ENCODE measurements at regions not wholly inside any gene's neighbourhood (a gene's known extent, or its start where the extent isn't known, plus 50 kb on each side); places are given as distances from the start of the nearest gene placed in this dataset.
"Not testable (repeated sequence)": the region's sequence is repeated elsewhere in the genome, so short reads cannot be mapped to it uniquely, and the experiment has no call there.

DNA sequence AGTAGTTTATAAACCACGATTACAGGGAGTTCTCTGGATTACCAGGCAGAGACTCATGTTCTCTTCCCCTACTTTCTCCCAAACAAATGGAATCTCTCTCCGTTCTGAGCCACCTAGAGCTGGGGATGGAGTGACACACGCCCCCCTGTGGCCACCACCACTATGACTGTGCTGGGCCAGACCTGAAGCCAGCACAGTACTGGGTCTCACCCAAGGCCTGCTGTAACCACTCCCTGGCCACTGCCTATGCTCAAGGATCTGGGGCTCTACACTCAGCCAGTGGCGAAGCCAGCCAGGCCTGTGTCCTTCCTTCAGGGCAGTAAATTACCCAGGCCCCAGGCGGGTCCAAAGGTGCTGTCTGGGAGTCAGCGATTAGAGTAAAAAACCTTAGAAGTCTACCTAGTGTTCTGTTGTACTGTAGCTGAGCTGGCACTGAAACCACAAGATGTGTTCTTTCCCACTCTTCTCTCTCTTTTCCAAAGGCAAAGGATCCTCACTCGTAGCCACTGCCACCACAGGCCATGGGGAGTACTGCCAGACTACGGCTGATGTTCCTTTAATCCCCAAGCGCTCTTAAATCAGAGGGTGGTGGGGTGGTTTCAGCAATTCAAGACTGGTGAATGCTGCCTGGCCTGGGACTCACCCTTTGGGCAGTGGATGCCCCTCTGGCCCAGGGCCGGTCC is 412.2 kb upstream of the ARX start:
- no peaks in the 10 kb centered on the region for H3K36me3 ChIP-seq (ENCODE audit: control insufficient read depth in 2 of 2, insufficient read depth in 1 of 2, low read length in 2 of 2)
- POLR2A ChIA-PET = no interaction called here
- TF ChIP-seq ZBTB21 (tag by site-specific recombination; IDR thresholded peaks at IDR 0.05) (no peak), GLIS1 (tag by site-specific recombination; IDR thresholded peaks at IDR 0.05) (no peak), RBAK (tag by site-specific recombination; IDR thresholded peaks at IDR 0.05) (no peak), ZNF530 (tag by site-specific recombination; IDR thresholded peaks at IDR 0.05; ENCODE audit: low read depth) (no peak), TCF7L2 (IDR thresholded peaks at IDR 0.05; ENCODE audit: borderline replicate concordance, low read depth, low read length) (no peak), ZNF785 (tag by site-specific recombination; IDR thresholded peaks at IDR 0.05) (no peak), IKZF3 (tag by site-specific recombination; IDR thresholded peaks at IDR 0.05) (no peak), ZNF121 (tag by site-specific recombination; IDR thresholded peaks at IDR 0.05) (no peak), ZNF473 (tag by site-specific recombination; IDR thresholded peaks at IDR 0.05) (no peak), ZNF48 (tag by site-specific recombination; IDR thresholded peaks at IDR 0.05) (no peak), ZNF600 (tag by site-specific recombination; IDR thresholded peaks at IDR 0.05) (no peak), KLF9 (tag by site-specific recombination; IDR thresholded peaks at IDR 0.05; ENCODE audit: low read depth) (no peak)
- TF ChIP-seq, protein P1, sequence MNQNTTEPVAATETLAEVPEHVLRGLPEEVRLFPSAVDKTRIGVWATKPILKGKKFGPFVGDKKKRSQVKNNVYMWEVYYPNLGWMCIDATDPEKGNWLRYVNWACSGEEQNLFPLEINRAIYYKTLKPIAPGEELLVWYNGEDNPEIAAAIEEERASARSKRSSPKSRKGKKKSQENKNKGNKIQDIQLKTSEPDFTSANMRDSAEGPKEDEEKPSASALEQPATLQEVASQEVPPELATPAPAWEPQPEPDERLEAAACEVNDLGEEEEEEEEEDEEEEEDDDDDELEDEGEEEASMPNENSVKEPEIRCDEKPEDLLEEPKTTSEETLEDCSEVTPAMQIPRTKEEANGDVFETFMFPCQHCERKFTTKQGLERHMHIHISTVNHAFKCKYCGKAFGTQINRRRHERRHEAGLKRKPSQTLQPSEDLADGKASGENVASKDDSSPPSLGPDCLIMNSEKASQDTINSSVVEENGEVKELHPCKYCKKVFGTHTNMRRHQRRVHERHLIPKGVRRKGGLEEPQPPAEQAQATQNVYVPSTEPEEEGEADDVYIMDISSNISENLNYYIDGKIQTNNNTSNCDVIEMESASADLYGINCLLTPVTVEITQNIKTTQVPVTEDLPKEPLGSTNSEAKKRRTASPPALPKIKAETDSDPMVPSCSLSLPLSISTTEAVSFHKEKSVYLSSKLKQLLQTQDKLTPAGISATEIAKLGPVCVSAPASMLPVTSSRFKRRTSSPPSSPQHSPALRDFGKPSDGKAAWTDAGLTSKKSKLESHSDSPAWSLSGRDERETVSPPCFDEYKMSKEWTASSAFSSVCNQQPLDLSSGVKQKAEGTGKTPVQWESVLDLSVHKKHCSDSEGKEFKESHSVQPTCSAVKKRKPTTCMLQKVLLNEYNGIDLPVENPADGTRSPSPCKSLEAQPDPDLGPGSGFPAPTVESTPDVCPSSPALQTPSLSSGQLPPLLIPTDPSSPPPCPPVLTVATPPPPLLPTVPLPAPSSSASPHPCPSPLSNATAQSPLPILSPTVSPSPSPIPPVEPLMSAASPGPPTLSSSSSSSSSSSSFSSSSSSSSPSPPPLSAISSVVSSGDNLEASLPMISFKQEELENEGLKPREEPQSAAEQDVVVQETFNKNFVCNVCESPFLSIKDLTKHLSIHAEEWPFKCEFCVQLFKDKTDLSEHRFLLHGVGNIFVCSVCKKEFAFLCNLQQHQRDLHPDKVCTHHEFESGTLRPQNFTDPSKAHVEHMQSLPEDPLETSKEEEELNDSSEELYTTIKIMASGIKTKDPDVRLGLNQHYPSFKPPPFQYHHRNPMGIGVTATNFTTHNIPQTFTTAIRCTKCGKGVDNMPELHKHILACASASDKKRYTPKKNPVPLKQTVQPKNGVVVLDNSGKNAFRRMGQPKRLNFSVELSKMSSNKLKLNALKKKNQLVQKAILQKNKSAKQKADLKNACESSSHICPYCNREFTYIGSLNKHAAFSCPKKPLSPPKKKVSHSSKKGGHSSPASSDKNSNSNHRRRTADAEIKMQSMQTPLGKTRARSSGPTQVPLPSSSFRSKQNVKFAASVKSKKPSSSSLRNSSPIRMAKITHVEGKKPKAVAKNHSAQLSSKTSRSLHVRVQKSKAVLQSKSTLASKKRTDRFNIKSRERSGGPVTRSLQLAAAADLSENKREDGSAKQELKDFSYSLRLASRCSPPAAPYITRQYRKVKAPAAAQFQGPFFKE (tag by site-specific recombination; IDR thresholded peaks at IDR 0.05; ENCODE audit: borderline replicate concordance) = no peak
- TF ChIP-seq, protein P2, sequence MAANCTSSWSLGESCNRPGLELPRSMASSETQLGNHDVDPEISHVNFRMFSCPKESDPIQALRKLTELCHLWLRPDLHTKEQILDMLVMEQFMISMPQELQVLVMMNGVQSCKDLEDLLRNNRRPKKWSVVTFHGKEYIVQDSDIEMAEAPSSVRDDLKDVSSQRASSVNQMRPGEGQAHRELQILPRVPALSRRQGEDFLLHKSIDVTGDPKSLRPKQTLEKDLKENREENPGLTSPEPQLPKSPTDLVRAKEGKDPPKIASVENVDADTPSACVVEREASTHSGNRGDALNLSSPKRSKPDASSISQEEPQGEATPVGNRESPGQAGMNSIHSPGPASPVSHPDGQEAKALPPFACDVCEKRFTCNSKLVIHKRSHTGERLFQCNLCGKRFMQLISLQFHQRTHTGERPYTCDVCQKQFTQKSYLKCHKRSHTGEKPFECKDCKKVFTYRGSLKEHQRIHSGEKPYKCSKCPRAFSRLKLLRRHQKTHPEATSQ (tag by site-specific recombination; IDR thresholded peaks at IDR 0.05) = no peak
- no peaks in the 10 kb centered on the region for H3K4me1 ChIP-seq (ENCODE audit: control insufficient read depth, insufficient read depth, low read length)
- H3K4me3 ChIP-seq (ENCODE audit: low read depth, low read length) = no peak overlapping the region
- H3K27ac ChIP-seq (ENCODE audit: extremely low read depth, low read depth, low read length) = no peak overlapping the region
- H3K9me3 ChIP-seq (ENCODE audit: control insufficient read depth, insufficient read depth, low read depth, low read length) = no peaks in the 10 kb centered on the region
- CTCF ChIA-PET = interaction anchor here (0.7 kb wide), 1 partner anchor 293 kb away, joined by 3 read pairs; no protein-coding TSS in a partner anchor

DNA sequence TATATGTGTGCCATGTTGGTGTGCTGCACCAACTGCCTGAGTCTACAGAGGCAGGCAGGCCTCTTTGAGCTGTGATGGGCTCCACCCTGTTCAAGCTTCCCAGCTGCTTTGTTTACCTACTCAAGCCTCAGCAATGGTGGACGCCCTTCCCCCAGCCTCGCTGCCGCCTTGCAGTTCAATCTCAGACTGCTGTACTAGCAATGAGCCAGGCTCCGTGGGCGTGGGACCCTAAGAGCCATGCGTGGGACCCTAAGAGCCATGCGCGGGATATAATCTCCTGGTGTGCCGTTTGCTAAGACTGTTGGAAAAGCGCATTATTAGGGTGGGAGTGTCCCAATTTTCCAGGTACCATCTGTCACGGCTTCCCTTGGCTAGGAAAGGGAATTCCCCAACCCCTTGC is 388.4 kb upstream of the ARX start:
- H3K27ac ChIP-seq (ENCODE audit: extremely low read depth, low read depth, low read length); H3K9me3 ChIP-seq (ENCODE audit: control insufficient read depth, insufficient read depth, low read depth, low read length); POLR2A ChIA-PET; H3K36me3 ChIP-seq (ENCODE audit: control insufficient read depth in 2 of 2, insufficient read depth in 1 of 2, low read length in 2 of 2); CTCF ChIA-PET; H3K4me3 ChIP-seq (ENCODE audit: low read depth, low read length); H3K4me1 ChIP-seq (ENCODE audit: control insufficient read depth, insufficient read depth, low read length): not testable (repeated sequence)

DNA sequence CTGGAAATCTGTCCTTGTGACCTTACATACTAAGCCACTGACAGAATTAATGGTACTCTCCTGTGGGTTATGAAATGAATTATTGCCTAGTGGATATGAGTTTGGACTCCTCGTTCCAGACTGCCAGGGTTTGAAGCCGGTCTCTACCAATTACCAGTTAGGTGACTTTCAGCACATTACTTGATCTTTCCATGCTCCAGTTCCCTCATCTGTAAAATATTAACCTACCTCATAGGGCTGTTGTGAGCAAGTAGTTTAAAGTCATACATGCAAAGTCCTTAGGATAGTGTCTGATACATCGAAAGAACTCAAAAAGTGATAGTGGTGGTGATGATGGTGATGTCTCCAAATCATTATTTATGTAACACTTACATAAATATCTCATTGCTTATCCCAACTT is 373.5 kb upstream of the ARX start:
- Histone ChIP-seq H3K4me3 (ENCODE audit: low read depth, low read length) (no peak overlapping the region), H3K4me1 (ENCODE audit: control insufficient read depth, insufficient read depth, low read length) (no peaks in the 10 kb centered on the region), H3K27ac (ENCODE audit: extremely low read depth, low read depth, low read length) (no peak overlapping the region), H3K9me3 (ENCODE audit: control insufficient read depth, insufficient read depth, low read depth, low read length) (peaks cover 2% of the 10 kb centered on the region; the same call in 1 of the 2 replicates), H3K36me3 (ENCODE audit: control insufficient read depth in 2 of 2, insufficient read depth in 1 of 2, low read length in 2 of 2) (no peaks in the 10 kb centered on the region)
- ChIA-PET POLR2A (no interaction called here), CTCF (no interaction called here)
- TF ChIP-seq, protein P3, sequence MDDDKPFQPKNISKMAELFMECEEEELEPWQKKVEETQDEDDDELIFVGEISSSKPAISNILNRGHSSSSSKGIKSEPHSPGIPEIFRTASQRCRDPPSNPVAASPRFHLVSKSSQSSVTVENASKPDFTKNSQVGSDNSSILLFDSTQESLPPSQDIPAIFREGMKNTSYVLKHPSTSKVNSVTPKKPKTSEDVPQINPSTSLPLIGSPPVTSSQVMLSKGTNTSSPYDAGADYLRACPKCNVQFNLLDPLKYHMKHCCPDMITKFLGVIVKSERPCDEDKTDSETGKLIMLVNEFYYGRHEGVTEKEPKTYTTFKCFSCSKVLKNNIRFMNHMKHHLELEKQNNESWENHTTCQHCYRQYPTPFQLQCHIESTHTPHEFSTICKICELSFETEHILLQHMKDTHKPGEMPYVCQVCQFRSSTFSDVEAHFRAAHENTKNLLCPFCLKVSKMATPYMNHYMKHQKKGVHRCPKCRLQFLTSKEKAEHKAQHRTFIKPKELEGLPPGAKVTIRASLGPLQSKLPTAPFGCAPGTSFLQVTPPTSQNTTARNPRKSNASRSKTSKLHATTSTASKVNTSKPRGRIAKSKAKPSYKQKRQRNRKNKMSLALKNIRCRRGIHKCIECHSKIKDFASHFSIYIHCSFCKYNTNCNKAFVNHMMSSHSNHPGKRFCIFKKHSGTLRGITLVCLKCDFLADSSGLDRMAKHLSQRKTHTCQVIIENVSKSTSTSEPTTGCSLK (tag by site-specific recombination; IDR thresholded peaks at IDR 0.05) = no peak
- no peak for TF ChIP-seq ZNF513 (tag by site-specific recombination; IDR thresholded peaks at IDR 0.05)
- TF ChIP-seq ZNF560 (tag by site-specific recombination; IDR thresholded peaks at IDR 0.05; ENCODE audit: borderline replicate concordance) = no peak
- TF ChIP-seq KLF1 (tag by site-specific recombination; IDR thresholded peaks at IDR 0.05) = no peak
- TF ChIP-seq GFI1B (tag by site-specific recombination; IDR thresholded peaks at IDR 0.05) = no peak
- no peak for TF ChIP-seq ZNF747 (tag by site-specific recombination; IDR thresholded peaks at IDR 0.05)
- TF ChIP-seq ZNF266 (tag by site-specific recombination; IDR thresholded peaks at IDR 0.05; ENCODE audit: low read depth) = no peak
- no peak for TF ChIP-seq SCRT1 (tag by site-specific recombination; IDR thresholded peaks at IDR 0.05; ENCODE audit: borderline replicate concordance)
